Fibroblast of the conjunctiva (primary cell): ENCODE measurements at regions not wholly inside any gene's neighbourhood (a gene's known extent, or its start where the extent isn't known, plus 50 kb on each side); places are given as distances from the start of the nearest gene placed in this dataset.

Experiments
- DNase-seq: peaks from one replicate; pipeline ENCODE4 v3.0.0-alpha.2; 2010; ENCODE audit warnings: low read depth

GRCh38 chr5:166382031-166382430, 1909.4 kb upstream of the WWC1 start:
- no peak for DNase-seq

- no peak for DNase-seq
These were observed 1893.3 kb upstream of the WWC1 start for GRCh38 chr5:166398131-166398530.

- no peak for DNase-seq
These were observed 1891.7 kb upstream of the WWC1 start for GRCh38 chr5:166399781-166400180.

GRCh38 chr5:166401391-166401790, 1890.1 kb upstream of the WWC1 start:
- no peak for DNase-seq

GRCh38 chr5:166412191-166412590, 1879.3 kb upstream of the WWC1 start:
- DNase-seq: no peak

- DNase-seq: no peak
These were observed 1864.2 kb upstream of the WWC1 start for GRCh38 chr5:166427211-166427610.

GRCh38 chr5:166428264-166428803, 1863.1 kb upstream of the WWC1 start:
- no peak for DNase-seq

- DNase-seq: no peak
These were observed 1860.7 kb upstream of the WWC1 start for GRCh38 chr5:166430491-166431319.

- no peak for DNase-seq
These were observed 1860.0 kb upstream of the WWC1 start for GRCh38 chr5:166431456-166431855.

GRCh38 chr5:166433679-166434078, 1857.8 kb upstream of the WWC1 start:
- no peak for DNase-seq

- no peak for DNase-seq
These were observed 1854.6 kb upstream of the WWC1 start for GRCh38 chr5:166436872-166437271.

- DNase-seq: no peak
These were observed 1805.1 kb upstream of the WWC1 start for GRCh38 chr5:166486348-166486747.

- no peak for DNase-seq
These were observed 1802.9 kb upstream of the WWC1 start for GRCh38 chr5:166488560-166488959.

- no peak for DNase-seq
These were observed 1798.4 kb upstream of the WWC1 start for GRCh38 chr5:166493040-166493439.

GRCh38 chr5:166493612-166494011, 1797.8 kb upstream of the WWC1 start:
- no peak for DNase-seq

- no peak for DNase-seq
These were observed 1793.8 kb upstream of the WWC1 start for GRCh38 chr5:166497496-166498104.

- DNase-seq: no peak
These were observed 1791.8 kb upstream of the WWC1 start for GRCh38 chr5:166499447-166500240.

- DNase-seq: no peak
These were observed 1787.9 kb upstream of the WWC1 start for GRCh38 chr5:166503506-166503905.

- no peak for DNase-seq
These were observed 1786.4 kb upstream of the WWC1 start for GRCh38 chr5:166505067-166505466.

GRCh38 chr5:166505544-166505943, 1785.9 kb upstream of the WWC1 start:
- no peak for DNase-seq

- DNase-seq: no peak
These were observed 1783.5 kb upstream of the WWC1 start for GRCh38 chr5:166507810-166508425.

- no peak for DNase-seq
These were observed 1782.4 kb upstream of the WWC1 start for GRCh38 chr5:166509085-166509484.
